Fibroblast of lung (primary cell): ENCODE measurements at regions not wholly inside any gene's neighbourhood (a gene's known extent, or its start where the extent isn't known, plus 50 kb on each side); places are given as distances from the start of the nearest gene placed in this dataset.
A peak's percentile ranks its signal among the peaks of the same experiment; 100 is the strongest.

Source experiments
- DNase-seq, 2 donors: peaks; one replicate each; pipeline versions ENCODE4 v3.0.0 to v3.0.0-alpha.2; 2010; ENCODE audit warnings: low read depth in 2 of 2
- H2AFZ ChIP-seq: 2 replicates; pipeline ENCODE4 v1.5.1; 2012; ENCODE audit warnings: low read length, control low read depth, inconsistent platforms
- H3K27ac ChIP-seq: 2 replicates; pipeline ENCODE4 v1.5.1; 2011; ENCODE audit warnings: low read length, control low read depth; ENCODE audit not compliant: insufficient read depth
- H3K27me3 ChIP-seq: 2 replicates; pipeline ENCODE4 v1.5.1; 2011; ENCODE audit warnings: mild to moderate bottlenecking, low read length; ENCODE audit not compliant: control insufficient read depth, insufficient read depth
- H3K36me3 ChIP-seq: 2 replicates; pipeline ENCODE4 v1.5.1; 2011; ENCODE audit warnings: low read length; ENCODE audit not compliant: control insufficient read depth, insufficient read depth
- H3K4me1 ChIP-seq: 2 replicates; pipeline ENCODE4 v1.5.1; 2011; ENCODE audit warnings: low read length; ENCODE audit not compliant: control insufficient read depth, insufficient read depth; ENCODE audit errors: extremely low read depth
- H3K4me2 ChIP-seq: 2 replicates; pipeline ENCODE4 v1.5.1; 2011; ENCODE audit warnings: low read length, control low read depth; ENCODE audit not compliant: insufficient read depth; ENCODE audit errors: extremely low read depth
- H3K4me3 ChIP-seq, 4 experiments: fragments of 200-600 bp in 1 of 4; sonication (generic) in 1 of 4; replicated peaks in 1 of 4; 2 replicates each; pipeline ENCODE4 v1.5.1; 2011 to 2016; ENCODE audit warnings: low read length in 4 of 4, low read depth in 3 of 4, mild to moderate bottlenecking in 3 of 4, control low read depth in 2 of 4, inconsistent platforms in 1 of 4, mixed read lengths in 1 of 4; ENCODE audit not compliant: insufficient read depth in 1 of 4; ENCODE audit errors: control extremely low read depth in 1 of 4
- H3K79me2 ChIP-seq: 2 replicates; pipeline ENCODE4 v1.5.1; 2012; ENCODE audit warnings: mild to moderate bottlenecking, low read length, inconsistent platforms; ENCODE audit not compliant: control insufficient read depth, insufficient read depth
- H3K9ac ChIP-seq: 2 replicates; pipeline ENCODE4 v1.5.1; 2011; ENCODE audit warnings: mild to moderate bottlenecking, low read length, control low read depth; ENCODE audit not compliant: insufficient read depth
- H3K9me3 ChIP-seq: 2 replicates; pipeline ENCODE4 v1.5.1; 2012; ENCODE audit warnings: low read depth, low read length; ENCODE audit not compliant: control insufficient read depth, insufficient read depth
- H4K20me1 ChIP-seq: 2 replicates; pipeline ENCODE4 v1.5.1; 2011; ENCODE audit warnings: low read length; ENCODE audit not compliant: control insufficient read depth, insufficient read depth; ENCODE audit errors: extremely low read depth
- CTCF ChIP-seq, 2 donors: IDR thresholded peaks in 1 of 2; conservative IDR thresholded peaks in 1 of 2; 1 replicate in 1 of 2; 2 replicates in 1 of 2; pipeline ENCODE4 v1.5.1; 2011 to 2012; ENCODE audit warnings: low read length in 2 of 2, control low read depth in 1 of 2, inconsistent platforms in 1 of 2, low read depth in 1 of 2, mild to moderate bottlenecking in 1 of 2
- EZH2 ChIP-seq: IDR thresholded peaks from 2 replicates; pipeline ENCODE4 v1.5.1; 2012; ENCODE audit warnings: low read length, control low read depth, mild to moderate bottlenecking; ENCODE audit errors: missing control alignments

GRCh38 chr3:107958146-107958545, 132.7 kb downstream of the CD47 start:
- TF ChIP-seq CTCF (conservative IDR thresholded peaks at IDR 0.05 in 1 of 2, IDR thresholded peaks at IDR 0.05 in 1 of 2; ENCODE audit: low read depth in 1 of 2, low read length in 2 of 2) (no peak), EZH2 (no peak)
- H3K9ac ChIP-seq: no peak overlapping the region
- no peak overlapping the region for H2AFZ ChIP-seq
- no peaks in the 10 kb centered on the region for H3K79me2 ChIP-seq
- H3K36me3 ChIP-seq: no peaks in the 10 kb centered on the region
- peak overlapping the region; percentile 90 for H3K4me2 ChIP-seq
- peak overlapping the region in 1 of 4 experiments; percentile 4 for H3K4me3 ChIP-seq
- H3K27ac ChIP-seq: no peak overlapping the region
- H4K20me1 ChIP-seq: no peaks in the 10 kb centered on the region
- no peaks in the 10 kb centered on the region for H3K27me3 ChIP-seq
- H3K4me1 ChIP-seq: peaks cover 10% of the 10 kb centered on the region
- H3K9me3 ChIP-seq: no peaks in the 10 kb centered on the region
- DNase-seq: peak in 1 of 2 donors; percentile 31

GRCh38 chr3:107956991-107957900, 133.6 kb downstream of the CD47 start:
- H3K27me3 ChIP-seq: no peaks in the 10 kb centered on the region
- no peak overlapping the region for H3K9ac ChIP-seq
- H4K20me1 ChIP-seq: no peaks in the 10 kb centered on the region
- no peak for TF ChIP-seq CTCF (conservative IDR thresholded peaks at IDR 0.05 in 1 of 2, IDR thresholded peaks at IDR 0.05 in 1 of 2; ENCODE audit: low read depth in 1 of 2, low read length in 2 of 2)
- no peak for TF ChIP-seq EZH2
- H3K79me2 ChIP-seq: no peaks in the 10 kb centered on the region
- H3K4me3 ChIP-seq: peak overlapping the region; percentile 4 to 42 (median 24)
- H2AFZ ChIP-seq: peak overlapping the region; percentile 86
- H3K27ac ChIP-seq: no peak overlapping the region
- peak overlapping the region; percentile 90 for H3K4me2 ChIP-seq
- DNase-seq: peak; percentile 31 to 90
- no peaks in the 10 kb centered on the region for H3K36me3 ChIP-seq
- peaks cover 10% of the 10 kb centered on the region for H3K4me1 ChIP-seq
- H3K9me3 ChIP-seq: no peaks in the 10 kb centered on the region

- Histone ChIP-seq H3K36me3 (no peaks in the 10 kb centered on the region), H3K4me2 (no peak overlapping the region), H3K4me1 (peaks cover 10% of the 10 kb centered on the region), H3K9ac (no peak overlapping the region), H2AFZ (no peak overlapping the region), H3K27me3 (no peaks in the 10 kb centered on the region), H3K4me3 (no peak overlapping the region), H4K20me1 (no peaks in the 10 kb centered on the region), H3K9me3 (no peaks in the 10 kb centered on the region), H3K27ac (no peak overlapping the region), H3K79me2 (no peaks in the 10 kb centered on the region)
- DNase-seq: no peak
- TF ChIP-seq CTCF (conservative IDR thresholded peaks at IDR 0.05 in 1 of 2, IDR thresholded peaks at IDR 0.05 in 1 of 2; ENCODE audit: low read depth in 1 of 2, low read length in 2 of 2) (no peak), EZH2 (no peak)
These were observed 136.0 kb downstream of the CD47 start for GRCh38 chr3:107954845-107955244.
